HG02642 (cell line): ENCODE measurements at regions not wholly inside any gene's neighbourhood (a gene's known extent, or its start where the extent isn't known, plus 50 kb on each side); places are given as distances from the start of the nearest gene placed in this dataset.
"Not testable (repeated sequence)": the region's sequence is repeated elsewhere in the genome, so short reads cannot be mapped to it uniquely, and the experiment has no call there.

ENCODE experiments used
- ATAC-seq: cut with Tn5 transposase; IDR thresholded peaks from one replicate; pipeline ENCODE4 v1.9.1; 2021; ENCODE audit warnings: mild to moderate bottlenecking; ENCODE audit not compliant: unreplicated experiment, poor library complexity

GRCh38 chr13:80093888-80094287 is 247.0 kb downstream of the SPRY2 start:
- no peak for ATAC-seq

- ATAC-seq, result no peak
These were observed 254.6 kb downstream of the SPRY2 start for GRCh38 chr13:80086304-80086721.

GRCh38 chr13:80083853-80084676 is 256.9 kb downstream of the SPRY2 start:
- ATAC-seq, result no peak

- no peak for ATAC-seq
These were observed 257.7 kb downstream of the SPRY2 start for GRCh38 chr13:80083081-80083852.

GRCh38 chr13:80082396-80083080 is 258.4 kb downstream of the SPRY2 start:
- no peak for ATAC-seq

- ATAC-seq, result no peak
These were observed 266.1 kb downstream of the SPRY2 start for GRCh38 chr13:80074811-80075210.

- no peak for ATAC-seq
These were observed 266.7 kb downstream of the SPRY2 start for GRCh38 chr13:80074143-80074752.

- no peak for ATAC-seq
These were observed 268.7 kb downstream of the SPRY2 start for GRCh38 chr13:80072231-80072630.

GRCh38 chr13:80070024-80070703 is 270.8 kb downstream of the SPRY2 start:
- no peak for ATAC-seq

GRCh38 chr13:80069374-80069773 is 271.6 kb downstream of the SPRY2 start:
- no peak for ATAC-seq

- ATAC-seq, result no peak
These were observed 274.9 kb downstream of the SPRY2 start for GRCh38 chr13:80065996-80066395.

GRCh38 chr13:80062416-80062815 is 278.5 kb downstream of the SPRY2 start:
- not testable (repeated sequence) for ATAC-seq

- ATAC-seq, result no peak
These were observed 281.1 kb downstream of the SPRY2 start for GRCh38 chr13:80059789-80060188.

- ATAC-seq, result no peak
These were observed 282.3 kb downstream of the SPRY2 start for GRCh38 chr13:80058626-80059025.

- no peak for ATAC-seq
These were observed 285.1 kb downstream of the SPRY2 start for GRCh38 chr13:80055847-80056246.

GRCh38 chr13:80054806-80055205 is 286.1 kb downstream of the SPRY2 start:
- ATAC-seq, result no peak

GRCh38 chr13:80052286-80052685 is 288.6 kb downstream of the SPRY2 start:
- no peak for ATAC-seq

GRCh38 chr13:80050252-80050651 is 290.7 kb downstream of the SPRY2 start:
- ATAC-seq, result no peak

GRCh38 chr13:80048802-80049201 is 292.1 kb downstream of the SPRY2 start:
- ATAC-seq, result peak; percentile 99

GRCh38 chr13:80048030-80048429 is 292.9 kb downstream of the SPRY2 start:
- no peak for ATAC-seq
